NCI-H1105 treated with DMSO at 0.1 percent for 48 hours (cell line): ENCODE measurements at regions not wholly inside any gene's neighbourhood (a gene's known extent, or its start where the extent isn't known, plus 50 kb on each side); places are given as distances from the start of the nearest gene placed in this dataset.
"Not testable (repeated sequence)": the region's sequence is repeated elsewhere in the genome, so short reads cannot be mapped to it uniquely, and the experiment has no call there.

ENCODE experiments used
- DNase-seq: peaks from one replicate; lab custom pipeline; 2025; lab: John Stamatoyannopoulos, UW

GRCh38 chr2:226327830-226328229 is 471.8 kb downstream of the IRS1 start:
- DNase-seq: no peak

- DNase-seq: no peak
These were observed 474.1 kb downstream of the IRS1 start for GRCh38 chr2:226325526-226325925.

- no peak for DNase-seq
These were observed 479.3 kb downstream of the IRS1 start for GRCh38 chr2:226320076-226320948.

- DNase-seq: no peak
These were observed 481.6 kb downstream of the IRS1 start for GRCh38 chr2:226317970-226318369.

GRCh38 chr2:226313060-226313459 is 486.6 kb downstream of the IRS1 start:
- DNase-seq: no peak

- DNase-seq: no peak
These were observed 487.5 kb downstream of the IRS1 start for GRCh38 chr2:226312155-226312554.

- no peak for DNase-seq
These were observed 489.5 kb downstream of the IRS1 start for GRCh38 chr2:226310146-226310545.

- DNase-seq: no peak
These were observed 490.6 kb downstream of the IRS1 start for GRCh38 chr2:226308986-226309385.

- no peak for DNase-seq
These were observed 491.3 kb downstream of the IRS1 start for GRCh38 chr2:226308323-226308680.

GRCh38 chr2:226307487-226308322 is 491.9 kb downstream of the IRS1 start:
- no peak for DNase-seq

GRCh38 chr2:226306969-226307368 is 492.7 kb downstream of the IRS1 start:
- DNase-seq: no peak

- DNase-seq: no peak
These were observed 495.3 kb downstream of the IRS1 start for GRCh38 chr2:226304308-226304707.

- no peak for DNase-seq
These were observed 495.9 kb downstream of the IRS1 start for GRCh38 chr2:226303707-226304106.

GRCh38 chr2:226300196-226300886 is 499.3 kb downstream of the IRS1 start:
- DNase-seq: no peak

GRCh38 chr2:226299771-226300170 is 499.8 kb downstream of the IRS1 start:
- DNase-seq: no peak

GRCh38 chr2:226295681-226296080 is 503.9 kb downstream of the IRS1 start:
- no peak for DNase-seq

- no peak for DNase-seq
These were observed 504.5 kb downstream of the IRS1 start for GRCh38 chr2:226295123-226295522.

- not testable (repeated sequence) for DNase-seq
These were observed 508.3 kb downstream of the IRS1 start for GRCh38 chr2:226291281-226291680.

GRCh38 chr2:226286916-226287315 is 512.7 kb downstream of the IRS1 start:
- DNase-seq: no peak

- DNase-seq: no peak
These were observed 515.8 kb downstream of the IRS1 start for GRCh38 chr2:226283796-226284195.

GRCh38 chr2:226282151-226282550 is 517.5 kb downstream of the IRS1 start:
- no peak for DNase-seq

GRCh38 chr2:226280136-226280535 is 519.5 kb downstream of the IRS1 start:
- not testable (repeated sequence) for DNase-seq

- DNase-seq: no peak
These were observed 524.4 kb downstream of the IRS1 start for GRCh38 chr2:226275215-226275614.
